GM19468 (cell line): ENCODE measurements at regions not wholly inside any gene's neighbourhood (a gene's known extent, or its start where the extent isn't known, plus 50 kb on each side); places are given as distances from the start of the nearest gene placed in this dataset.
"Not testable (repeated sequence)": the region's sequence is repeated elsewhere in the genome, so short reads cannot be mapped to it uniquely, and the experiment has no call there.

Experiments used
- ATAC-seq: cut with Tn5 transposase; IDR thresholded peaks from one replicate; pipeline ENCODE4 v1.9.1; 2021; ENCODE audit warnings: mild to moderate bottlenecking, moderate library complexity, moderate number of reproducible peaks; ENCODE audit not compliant: unreplicated experiment; ENCODE audit errors: extremely low read depth

DNA sequence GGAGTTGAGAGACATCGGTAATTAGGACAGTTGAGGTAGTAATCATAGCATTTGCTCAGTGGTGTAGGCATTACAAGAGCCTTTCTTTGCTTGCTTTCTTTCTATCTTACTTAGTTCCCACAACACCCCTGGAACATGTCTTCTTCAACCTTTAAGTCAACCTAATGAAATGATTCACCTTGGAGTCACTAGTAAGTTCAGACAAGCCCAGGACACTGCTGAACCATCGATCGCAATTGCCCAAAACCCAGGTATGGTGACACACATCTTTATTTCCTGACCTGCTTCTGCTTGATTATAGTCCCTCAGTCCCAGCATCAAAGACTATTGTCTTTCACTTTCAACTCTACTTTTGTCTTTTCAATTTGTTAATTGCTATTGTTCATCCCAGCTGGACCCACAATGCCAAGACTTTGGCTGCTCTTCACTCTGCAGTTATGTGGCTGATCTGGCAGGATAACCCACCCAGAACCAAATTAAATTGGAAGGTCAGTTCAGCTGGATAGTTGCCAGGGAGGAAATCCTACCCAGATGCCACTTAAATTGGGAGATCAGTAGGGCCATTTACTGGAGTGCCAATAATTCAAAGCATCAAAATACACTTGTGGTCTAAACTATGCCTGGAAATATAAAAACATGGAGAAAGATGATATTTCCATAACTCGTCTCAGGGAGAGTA, 272.9 kb downstream of the RWDD3 start:
- ATAC-seq: no peak

DNA sequence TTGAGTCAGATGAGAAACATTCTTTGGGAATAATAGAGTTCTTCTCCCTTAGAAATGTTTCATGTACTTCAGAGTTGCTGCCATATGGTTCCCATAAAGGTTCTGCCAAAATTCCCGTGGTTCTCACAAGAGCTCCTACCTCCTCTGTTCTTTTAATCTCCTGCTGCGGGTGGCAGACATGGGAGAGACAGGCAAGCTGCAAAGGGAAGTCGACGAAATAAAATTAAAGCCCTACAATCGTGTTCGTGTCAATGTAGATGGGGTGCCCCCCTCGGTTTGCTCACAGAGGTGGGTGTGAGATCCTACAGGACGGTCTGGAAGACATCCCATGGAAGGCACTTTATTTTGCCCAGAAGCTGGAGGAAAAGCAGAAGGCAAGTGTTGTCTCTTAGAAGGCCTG, 276.0 kb downstream of the RWDD3 start:
- ATAC-seq: no peak

DNA sequence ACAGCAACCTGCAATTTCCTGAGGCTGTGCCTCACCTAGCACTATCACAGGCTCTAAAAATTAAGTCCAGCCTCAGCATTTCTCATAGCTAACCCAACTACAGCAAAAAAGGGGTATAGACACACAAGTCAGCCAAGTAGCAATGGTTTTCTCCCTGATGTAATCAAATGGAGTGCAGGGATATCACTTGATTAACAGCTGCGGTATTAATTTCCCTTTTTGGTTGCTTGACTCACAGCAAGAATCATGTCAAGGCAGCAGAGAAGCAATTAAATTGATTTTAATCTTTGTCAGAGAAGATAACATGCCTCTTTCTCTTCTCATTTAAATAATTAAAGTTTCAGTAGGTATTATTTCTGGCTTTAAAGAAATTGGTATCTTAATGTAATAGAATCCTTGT, 278.9 kb downstream of the RWDD3 start:
- no peak for ATAC-seq

DNA sequence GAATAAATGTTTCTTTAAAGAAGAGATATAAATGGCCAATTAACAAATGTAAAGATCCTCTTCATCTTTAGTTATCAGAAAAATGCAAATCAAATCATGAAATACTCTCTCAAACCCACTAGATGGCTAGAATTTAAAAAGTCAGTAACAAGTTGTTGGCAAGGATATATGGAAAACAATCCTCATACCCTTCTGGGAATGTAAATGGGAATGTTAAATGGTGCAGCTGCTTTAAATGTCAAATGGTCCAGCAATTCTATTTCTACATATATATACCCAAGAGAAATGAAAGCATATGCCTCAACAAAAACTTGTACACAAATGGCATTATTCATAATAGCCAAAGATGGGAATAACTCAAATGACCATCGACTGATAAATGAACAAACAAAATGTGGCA, 283.5 kb downstream of the RWDD3 start:
- ATAC-seq: no peak

DNA sequence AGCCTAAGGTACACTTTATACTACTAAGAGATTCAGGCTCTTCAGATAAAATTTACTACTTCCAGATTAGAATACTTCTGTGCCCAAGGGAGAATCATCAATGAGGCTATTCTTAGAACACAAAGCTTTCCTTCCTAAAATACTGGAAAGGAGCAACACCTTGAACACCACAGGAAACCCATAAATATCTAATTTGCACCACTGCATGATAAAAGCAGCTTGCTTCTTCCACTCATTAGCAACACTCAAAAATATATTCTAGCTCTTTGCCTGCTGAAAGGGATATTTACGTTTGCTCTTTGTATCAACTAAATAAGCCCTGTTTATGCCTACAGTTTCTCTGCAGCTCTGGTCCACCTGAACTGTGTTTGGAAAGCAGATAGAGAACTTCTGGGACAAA, 284.3 kb downstream of the RWDD3 start:
- ATAC-seq: no peak

DNA sequence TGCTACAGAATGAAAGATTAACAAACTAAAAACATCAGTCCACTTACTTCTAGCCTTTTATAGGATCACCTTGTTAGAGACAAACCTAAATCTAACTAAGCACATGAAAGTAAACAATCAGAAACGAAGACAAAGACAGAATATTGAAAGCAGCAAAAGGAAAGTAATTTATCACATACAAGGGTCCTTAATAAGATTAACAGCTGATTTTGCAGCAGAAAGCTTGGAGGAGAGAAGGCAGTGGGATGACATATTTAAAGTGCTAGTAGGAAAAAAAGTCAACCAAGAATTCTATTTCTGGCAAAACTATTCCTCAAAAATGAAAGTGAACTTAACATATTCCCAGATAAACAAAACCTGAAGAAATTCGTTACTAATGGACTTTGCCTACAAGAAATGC, 286.4 kb downstream of the RWDD3 start:
- ATAC-seq: no peak

DNA sequence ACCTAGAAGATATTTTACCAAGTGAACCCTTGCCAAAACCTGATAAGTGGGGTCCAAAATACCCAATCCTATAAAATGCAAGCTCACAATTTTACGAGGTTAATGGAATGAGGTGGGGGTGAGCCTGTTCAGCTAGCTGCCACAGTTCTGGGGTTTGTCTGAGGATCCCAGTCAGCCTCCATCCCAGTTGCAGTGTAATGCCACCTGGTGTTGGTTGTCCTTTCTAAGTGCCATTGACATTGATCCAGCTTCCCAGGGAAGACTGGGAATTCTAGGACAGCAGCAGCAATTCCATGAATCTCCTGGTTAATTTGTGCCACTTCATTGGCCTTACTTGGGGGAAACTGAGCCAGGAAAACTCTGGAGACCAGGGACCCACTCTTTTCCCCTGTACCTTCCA, 298.3 kb downstream of the RWDD3 start:
- ATAC-seq: no peak

DNA sequence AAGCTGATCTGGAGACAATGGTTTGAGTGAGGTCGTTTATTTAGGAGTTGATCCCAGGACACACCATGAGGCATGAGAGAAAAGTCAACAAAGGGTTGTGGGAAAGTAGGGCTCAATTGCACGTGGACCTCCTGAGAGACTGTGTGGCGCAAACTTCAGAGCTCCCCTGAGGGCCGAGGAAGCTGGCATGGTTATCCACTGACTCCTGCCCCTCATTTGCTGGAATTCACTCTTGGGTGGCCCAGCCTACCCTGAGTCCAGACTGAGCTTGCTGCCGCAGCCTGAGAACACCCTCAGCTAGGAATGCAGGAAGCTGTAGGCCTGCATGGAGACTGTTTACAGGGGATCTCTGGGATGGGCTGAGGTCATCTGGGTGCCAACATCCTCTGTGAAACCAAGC, 301.0 kb downstream of the RWDD3 start:
- no peak for ATAC-seq

DNA sequence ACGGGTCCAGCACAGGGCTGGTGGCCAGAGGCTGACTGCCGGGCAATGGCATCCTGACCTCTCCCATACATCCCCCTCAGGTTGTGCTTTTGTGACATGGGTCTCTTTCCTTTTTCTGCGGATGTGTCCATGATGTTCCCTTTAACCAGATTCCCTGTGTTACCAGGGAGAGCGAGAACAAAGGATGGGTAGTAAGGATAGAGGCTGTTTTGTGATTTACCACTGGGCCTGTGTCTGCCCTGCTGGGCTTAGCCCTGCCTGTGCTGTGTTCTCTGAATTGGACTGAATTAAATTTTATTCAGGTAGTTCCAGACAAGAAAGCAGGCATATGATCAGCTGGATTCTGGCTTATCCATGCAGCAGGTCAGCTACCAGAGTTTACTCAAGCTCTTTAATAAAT, 301.6 kb downstream of the RWDD3 start:
- no peak for ATAC-seq

DNA sequence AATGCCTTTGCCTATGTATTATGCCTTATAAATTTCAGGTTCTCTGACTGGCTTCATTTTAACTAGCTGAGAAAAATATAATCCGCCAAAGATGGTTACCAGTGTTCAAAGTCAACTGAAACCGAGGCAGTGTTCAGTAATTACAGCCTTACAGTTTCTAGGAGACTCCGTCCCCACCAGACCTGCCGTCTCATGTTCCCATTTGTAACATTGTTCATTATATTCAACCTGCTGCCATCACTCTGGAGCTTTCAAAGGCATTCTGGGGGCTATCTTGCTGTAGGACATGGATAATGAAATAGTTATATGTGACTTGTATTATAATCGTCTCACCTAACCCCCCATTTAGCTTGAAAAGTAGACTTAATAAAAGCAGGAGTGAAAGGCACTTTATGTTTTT, 302.5 kb downstream of the RWDD3 start:
- ATAC-seq: no peak

DNA sequence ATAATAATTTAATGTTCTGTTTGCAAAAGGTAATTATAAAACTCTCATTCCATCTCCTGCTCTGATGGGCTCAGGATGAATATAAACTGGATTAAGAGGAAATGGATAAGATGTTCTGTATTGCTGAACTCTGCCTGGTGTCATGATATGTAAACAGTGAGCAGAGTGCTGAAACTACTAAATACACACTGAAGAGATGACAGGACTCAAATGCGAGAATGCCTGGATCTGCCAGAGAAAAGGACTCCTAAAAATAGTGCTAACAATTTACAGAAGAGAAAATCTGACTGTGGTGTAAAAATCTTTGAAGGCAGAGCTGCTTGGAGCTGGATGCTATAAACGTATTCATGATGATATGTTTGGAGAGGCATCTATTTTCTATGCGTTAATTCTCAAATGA, 303.2 kb downstream of the RWDD3 start:
- no peak for ATAC-seq

DNA sequence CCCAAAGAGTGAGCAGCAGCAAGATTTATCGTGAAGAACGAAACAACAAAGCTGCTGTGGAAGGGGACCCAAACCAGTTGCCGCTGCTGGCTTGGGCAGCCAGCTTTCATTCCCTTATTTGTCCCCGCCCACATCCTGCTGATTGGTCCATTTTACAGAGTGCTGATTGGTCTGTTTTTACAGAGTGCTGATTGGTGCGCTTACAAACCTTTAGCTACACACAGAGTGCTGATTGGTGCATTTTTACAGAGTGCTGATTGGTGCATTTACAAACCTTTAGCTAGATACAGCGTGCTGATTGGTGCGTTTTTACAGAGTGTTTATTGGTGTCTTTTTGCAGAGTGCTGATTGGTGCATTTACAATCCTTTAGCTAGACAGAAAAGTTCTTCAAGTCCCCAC, 304.2 kb downstream of the RWDD3 start:
- not testable (repeated sequence) for ATAC-seq

DNA sequence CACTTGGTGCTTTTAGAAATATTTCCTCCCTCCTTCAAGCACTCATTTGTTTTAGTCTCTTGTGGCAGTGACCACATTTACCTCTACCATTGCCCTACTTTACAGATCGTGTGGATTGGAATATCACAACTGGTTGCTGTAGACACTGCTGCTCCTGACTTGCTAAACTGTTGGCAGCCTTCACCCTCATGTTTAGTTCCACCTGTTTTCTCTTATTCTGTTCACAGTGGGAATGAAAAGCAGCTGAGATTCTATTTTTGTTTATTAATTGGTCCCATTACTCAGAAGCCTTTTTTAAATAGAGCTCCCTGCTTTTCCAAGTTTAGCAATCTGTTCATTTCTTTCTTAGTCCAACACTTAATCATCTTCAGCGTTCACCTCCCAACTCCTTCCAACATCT, 308.9 kb downstream of the RWDD3 start:
- ATAC-seq: no peak

DNA sequence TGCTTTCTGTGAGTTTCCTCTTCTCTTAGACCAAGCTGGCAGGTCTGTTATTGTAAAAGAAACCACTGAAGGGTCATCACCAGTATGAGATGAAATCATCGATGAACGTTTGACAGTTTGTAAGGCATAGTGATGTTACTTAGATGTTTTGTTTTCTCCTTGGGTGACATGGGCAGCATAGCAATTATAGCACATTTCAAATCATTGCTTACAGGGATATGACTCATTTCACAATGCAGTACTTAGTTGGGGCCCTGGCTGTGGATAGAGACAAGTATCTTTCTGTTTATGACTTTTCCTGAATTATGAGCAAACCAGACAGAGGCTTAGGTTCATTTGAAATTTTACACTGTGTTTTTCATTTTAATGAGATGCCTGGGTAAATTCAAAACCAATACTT, 313.0 kb downstream of the RWDD3 start:
- no peak for ATAC-seq

DNA sequence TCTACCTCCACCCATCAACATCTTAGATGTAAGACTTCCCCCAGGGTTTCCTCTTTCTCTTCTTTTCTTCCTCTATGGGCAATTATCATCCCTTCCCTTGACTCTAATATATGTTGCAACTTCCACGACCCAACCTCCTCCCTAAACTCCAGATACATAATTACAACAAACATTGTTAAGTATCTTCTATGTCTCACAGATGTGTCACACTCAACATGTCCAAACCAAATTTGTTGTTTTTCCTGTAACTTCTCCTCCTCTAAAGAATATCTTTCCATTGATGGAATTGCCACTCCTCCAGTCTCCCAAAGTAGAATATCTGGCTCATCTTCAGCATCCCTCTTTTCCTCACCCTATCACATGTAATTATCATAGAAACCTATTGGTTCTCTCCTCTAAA, 314.2 kb downstream of the RWDD3 start:
- ATAC-seq: no peak

DNA sequence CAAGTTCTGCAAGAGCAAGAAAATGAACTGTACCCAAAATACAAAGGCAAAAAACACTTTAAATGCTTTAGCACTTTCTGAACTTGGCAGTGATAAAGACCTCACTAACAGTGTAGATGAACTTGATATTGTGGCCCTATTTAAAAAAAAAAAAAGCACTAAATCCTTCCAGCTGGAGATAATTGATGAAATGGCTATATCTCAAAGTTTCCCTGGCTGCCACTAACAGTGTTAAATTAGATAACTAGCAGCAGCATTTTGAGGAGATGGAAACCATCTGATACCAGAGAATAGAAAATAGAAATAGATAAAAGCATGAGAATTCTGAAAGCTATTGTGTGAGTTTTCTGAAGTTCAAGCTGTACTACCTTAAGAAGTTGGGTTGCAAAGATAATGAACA, 317.2 kb downstream of the RWDD3 start:
- ATAC-seq: no peak

DNA sequence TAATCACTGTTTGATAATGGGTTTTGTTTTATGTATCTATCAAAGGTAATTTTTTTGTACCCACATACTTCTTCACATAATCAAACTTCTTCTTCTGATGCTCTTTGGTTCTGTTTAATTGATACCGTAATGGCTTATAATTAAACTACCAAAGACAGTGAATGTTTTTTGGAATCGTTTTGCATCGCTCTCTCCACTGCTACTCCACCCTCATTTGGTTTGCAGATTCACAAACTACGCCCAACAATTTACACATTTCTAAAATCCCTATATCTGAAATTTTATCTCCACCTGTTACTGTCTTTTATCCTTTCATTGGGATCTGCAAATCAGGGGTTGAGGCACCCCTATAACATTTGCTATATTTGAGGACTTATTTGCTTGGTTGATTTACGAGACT, 319.6 kb downstream of the RWDD3 start:
- no peak for ATAC-seq

DNA sequence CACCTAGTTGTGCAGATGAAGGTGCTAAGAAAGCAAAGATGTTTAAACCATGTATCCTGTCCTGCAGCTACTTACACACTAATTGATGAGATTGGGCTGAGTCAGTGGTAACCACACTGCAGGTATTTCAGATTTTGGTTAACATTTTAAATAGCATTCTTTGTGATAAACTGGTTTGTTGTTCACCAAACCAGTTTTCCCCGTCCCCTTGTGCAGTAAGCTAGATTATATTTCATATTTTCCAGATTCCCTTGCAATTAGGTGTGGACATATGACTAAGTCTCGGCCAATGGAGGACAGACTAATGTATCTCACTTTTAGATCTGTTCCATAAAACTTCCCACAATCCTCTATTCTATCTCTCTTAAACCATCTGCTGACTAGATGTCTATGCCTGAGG, 320.4 kb downstream of the RWDD3 start:
- ATAC-seq: no peak

DNA sequence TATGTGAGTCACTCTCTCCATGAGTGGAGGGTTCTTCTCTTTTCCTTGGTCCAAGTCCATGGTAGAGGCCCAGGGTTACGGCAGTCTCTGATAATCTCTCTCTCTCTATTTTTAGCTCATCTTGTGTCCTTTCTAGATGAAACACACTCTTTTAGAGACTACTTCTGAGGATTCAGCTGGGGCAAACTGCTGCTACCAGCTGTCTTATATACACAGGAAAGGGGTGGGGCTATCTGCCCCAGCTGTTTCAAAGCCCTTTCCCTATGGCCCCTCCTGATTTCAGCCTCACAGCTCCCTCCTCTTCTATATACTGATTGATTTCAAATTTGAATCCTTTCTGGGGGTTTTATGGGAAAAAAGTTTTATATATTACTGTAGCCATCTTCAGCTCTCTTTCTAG, 324.8 kb downstream of the RWDD3 start:
- ATAC-seq: no peak

DNA sequence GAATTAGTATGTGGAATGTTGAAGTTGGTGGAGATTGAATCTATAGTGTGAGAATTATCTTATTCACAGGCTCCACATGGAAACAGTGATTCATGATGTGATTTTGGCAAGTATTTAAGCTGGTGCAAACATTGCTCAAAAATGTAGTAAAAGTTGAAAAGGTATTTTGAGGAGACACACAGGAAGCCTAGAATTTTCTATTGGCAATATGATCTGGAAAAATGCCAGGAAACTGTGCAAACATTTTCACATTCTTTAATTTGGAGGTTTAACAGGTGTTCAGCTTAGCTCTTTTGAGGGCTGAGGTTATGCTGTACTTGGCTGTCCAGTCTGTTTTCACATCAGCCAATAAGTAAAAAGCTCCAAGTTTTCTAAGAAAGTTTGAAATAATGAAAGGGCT, 327.3 kb downstream of the RWDD3 start:
- no peak for ATAC-seq

DNA sequence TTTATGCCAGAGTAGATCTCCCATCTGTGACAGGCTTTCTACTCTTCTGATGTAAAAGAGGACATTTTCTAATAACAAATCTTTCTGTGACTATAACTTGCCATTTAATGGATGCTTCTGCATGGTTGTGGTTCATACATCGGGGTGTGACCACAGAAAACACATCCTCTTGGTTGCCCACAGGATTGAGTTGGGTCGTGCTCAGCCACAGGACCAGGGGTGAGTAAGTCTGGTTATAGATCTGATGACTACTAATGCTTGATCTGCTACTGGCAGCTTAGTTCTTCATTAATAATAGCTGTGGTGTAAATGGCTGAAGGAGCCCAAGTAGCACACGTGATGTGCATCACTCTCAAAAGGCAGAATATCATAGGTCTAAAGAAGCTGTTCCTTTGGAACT, 328.2 kb downstream of the RWDD3 start:
- no peak for ATAC-seq

DNA sequence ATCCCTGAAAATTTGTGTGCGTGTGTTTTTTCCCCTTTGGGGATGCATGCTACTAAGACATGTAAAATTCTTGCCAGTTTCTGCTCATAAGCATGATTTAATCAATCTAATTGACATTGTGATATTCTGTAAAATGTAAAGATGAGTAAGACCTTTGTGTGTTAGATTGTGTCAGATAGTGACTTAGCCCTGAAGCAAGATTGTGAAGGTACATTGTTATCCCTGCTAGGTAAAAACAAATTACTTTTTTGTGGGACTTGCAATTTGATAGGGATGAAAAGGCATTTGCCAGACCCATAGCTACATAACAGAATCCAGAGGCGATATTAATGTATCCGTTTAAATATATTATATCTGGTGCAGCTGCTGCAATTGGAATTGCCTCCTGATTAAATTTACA, 338.0 kb downstream of the RWDD3 start:
- ATAC-seq: no peak

DNA sequence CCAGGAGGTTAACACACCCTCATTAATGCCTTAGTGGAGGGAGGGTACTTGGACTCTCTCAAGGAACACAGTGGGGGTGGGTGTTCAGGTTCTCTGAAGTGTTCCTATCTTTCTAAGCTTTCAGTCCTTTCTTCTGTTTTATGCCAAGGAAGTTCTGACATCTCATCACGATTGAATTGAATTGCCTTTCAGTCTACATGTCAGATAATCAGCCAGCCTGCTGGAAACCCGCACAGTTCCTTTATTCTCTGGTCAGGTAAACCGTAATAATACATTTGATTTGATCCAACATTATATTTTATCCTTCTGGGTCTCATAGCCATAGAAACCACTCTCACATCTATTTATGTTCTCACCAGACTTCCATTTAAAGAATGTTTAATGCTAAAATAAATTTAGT, 339.0 kb downstream of the RWDD3 start:
- ATAC-seq: no peak
